ENCODE measurements at regions not wholly inside any gene's neighbourhood (a gene's known extent, or its start where the extent isn't known, plus 50 kb on each side); places are given as distances from the start of the nearest gene placed in this dataset.
"Not testable (repeated sequence)": the region's sequence is repeated elsewhere in the genome, so short reads cannot be mapped to it uniquely, and the experiment has no call there.

DNA sequence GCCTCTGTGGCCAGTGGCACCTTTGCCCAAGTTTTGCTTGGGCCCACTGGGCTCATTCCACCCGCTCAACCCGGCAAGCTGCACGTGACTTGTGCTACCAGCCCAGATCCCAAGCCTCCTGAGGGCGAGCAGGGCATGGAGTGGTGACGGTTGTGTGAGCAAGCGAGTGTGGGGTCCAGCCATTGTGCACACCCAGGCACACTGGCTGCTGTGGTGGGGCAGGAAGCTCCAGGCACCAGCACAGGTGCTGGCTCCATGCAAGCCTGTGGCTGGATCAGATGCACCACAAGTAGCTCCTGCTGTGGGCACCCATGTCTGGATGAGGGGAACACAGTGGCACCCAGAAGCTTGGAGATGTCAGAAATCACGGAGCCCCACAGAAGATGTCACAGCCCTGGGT lies 557.0 kb upstream of the GNPDA2 start:
- DNase-seq (ENCODE audit: low read depth in 3 of 3, low spot score in 2 of 3) = no peak

DNA sequence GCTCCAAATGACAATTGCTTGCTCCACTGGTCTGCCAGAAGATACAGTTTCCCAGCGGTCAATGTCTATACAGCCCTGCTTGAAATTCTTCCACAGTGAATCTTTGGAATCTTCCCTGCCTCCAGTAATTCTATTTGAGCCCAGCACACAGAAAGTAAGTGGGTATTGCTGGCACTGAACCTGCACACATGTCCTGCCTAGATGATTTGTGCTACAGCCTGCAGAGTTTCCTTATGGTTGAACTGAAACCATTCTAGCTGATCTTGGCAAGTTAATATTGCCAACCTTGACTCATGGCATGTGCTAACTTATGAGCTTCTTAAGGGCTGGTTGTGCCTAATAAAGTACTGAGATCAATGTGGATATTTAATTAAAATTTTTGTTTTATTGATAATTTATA lies 553.8 kb upstream of the GNPDA2 start:
- no peak for DNase-seq (ENCODE audit: low read depth in 3 of 3, low spot score in 2 of 3)

DNA sequence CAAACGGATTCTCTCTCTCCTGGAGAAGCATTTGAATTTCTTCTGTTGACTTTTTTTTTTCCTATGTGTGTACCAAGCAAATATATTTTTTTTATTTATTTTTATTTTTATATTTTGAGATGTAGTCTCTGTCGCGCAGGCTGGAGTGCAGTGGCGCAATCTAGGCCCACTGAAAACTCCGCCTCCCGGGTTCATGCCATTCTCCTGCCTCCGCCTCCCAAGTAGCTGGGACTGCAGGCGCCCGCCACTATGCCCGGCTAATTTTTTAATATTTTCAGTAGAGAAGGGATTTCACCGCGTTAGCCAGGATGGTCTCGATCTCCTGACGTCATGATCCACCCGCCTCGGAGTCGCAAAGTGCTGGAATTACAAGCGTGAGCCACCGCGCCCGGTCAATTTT lies 549.5 kb upstream of the GNPDA2 start:
- no peak for DNase-seq (ENCODE audit: low read depth in 3 of 3, low spot score in 2 of 3)

DNA sequence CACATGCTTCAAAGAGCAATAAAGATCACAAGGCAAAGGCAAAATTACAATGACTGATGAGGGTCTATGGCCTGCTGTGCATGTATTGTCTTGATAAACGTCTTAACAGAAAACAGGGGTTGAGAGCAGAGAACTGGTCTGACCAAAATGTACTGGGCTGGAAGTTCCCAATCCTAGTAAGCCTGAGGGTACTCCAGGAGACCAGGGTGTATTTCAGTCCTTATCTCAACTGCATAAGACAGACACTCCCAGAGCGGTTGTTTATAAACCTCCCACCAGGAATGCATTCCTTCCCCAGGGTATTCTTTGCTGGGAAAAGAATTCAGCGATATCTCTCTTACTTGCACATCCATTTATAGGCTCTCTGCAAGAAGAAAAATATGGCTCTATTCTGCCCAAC lies 521.8 kb upstream of the GNPDA2 start:
- DNase-seq (ENCODE audit: low read depth in 3 of 3, low spot score in 2 of 3) = not testable (repeated sequence)

DNA sequence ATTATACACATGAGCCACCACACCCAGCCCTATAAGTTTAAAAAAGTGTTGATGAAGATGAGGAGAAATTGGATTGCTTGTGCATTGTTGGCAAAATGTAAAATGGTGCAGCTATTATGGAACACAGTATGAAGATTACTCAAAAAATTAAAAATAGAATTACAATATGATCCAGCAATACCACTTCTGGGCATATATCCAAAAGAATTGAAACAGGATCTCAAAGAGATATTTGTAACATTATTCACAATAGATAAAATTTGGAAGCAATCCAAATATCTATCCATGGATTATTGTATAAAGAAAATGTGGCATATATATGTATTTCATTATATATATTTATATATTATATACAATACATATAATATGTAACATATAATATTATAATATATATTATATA lies 515.6 kb upstream of the GNPDA2 start:
- no peak for DNase-seq (ENCODE audit: low read depth in 3 of 3, low spot score in 2 of 3)

DNA sequence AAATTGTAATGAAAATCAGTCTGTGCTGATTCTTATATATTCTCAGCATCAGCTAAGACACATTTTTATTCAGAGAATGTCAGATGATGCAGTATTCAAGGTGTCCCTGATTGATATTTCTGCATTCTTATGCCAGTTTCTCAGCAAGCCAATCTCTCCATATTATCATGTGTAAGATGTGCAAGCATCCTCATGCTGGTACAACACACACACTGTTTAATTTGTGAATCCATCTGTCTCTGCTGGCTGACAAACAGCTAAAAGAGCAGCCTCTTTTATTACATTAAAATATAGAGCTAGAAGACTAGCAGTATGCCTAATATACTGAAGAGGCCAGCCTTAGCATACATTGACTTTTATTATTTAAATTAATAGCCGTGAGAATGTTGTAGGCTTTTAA lies 502.9 kb upstream of the GNPDA2 start:
- no peak for DNase-seq (ENCODE audit: low read depth in 3 of 3, low spot score in 2 of 3)

DNA sequence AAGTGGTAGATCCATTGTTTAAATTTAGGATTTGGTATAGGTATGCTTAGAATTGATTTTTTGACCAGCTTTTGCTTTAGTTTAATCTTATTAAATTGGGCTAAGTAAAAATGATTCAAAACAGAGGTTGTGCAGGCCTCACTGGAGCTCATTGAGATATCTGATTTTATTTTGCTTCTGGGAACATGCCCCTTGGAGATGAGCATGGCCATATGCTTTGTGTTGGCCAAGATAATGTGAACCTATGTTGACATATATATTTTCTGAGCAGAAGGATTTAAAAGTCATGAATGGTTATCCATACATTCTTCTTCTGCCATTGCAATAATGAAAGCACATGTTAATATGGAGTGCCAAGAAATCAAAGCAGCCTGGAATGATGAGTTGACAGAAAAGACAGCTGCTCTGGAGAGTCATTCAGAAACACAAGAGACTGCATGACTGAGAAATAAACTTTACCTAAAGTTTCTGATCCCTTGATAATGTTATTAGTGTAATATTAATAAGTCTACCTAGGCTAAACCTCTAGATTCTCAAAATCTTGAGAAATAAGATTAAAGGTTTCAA lies 489.7 kb upstream of the GNPDA2 start:
- DNase-seq (ENCODE audit: low read depth in 3 of 3, low spot score in 2 of 3) = no peak

DNA sequence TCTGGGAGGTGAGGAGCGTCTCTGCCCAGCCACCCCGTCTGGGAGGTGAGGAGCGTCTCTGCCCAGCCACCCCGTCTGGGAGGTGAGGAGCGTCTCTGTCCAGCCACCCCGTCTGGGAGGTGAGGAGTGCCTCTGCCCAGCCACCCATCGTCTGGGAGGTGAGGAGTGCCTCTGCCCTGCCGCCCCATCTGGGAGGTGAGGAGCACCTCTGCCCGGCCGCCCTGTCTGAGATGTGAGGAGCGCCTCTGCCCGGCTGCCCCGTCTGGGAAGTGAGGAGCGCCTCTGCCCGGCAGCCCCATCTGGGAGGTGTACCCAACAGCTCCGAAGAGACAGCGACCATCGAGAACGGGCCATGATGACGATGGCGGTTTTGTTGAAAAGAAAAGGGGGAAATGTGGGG lies 482.1 kb upstream of the GNPDA2 start:
- DNase-seq (ENCODE audit: low read depth in 3 of 3, low spot score in 2 of 3) = not testable (repeated sequence)

DNA sequence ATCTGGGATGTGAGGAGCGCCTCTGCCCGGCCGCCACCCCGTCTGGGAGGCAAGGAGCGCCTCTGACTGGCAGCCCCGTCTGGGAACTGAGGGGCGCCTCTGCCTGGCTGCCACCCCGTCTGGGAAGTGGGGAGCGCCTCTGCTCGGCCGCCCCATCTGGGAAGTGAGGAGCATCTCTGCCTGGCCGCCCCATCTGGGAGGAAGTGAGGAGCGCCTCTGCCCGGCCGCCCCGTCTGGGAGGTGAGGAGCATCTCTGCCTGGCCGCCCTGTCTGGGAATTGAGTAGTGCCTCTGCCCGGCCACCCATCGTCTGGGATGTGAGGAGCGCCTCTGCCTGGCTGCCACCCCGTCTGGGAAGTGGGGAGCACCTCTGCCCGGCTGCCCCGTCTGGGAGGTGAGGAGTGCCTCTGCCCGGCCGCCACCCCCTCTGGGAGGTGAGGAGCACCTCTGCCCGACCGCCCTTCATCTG lies 481.5 kb upstream of the GNPDA2 start:
- not testable (repeated sequence) for DNase-seq (ENCODE audit: low read depth in 3 of 3, low spot score in 2 of 3)

DNA sequence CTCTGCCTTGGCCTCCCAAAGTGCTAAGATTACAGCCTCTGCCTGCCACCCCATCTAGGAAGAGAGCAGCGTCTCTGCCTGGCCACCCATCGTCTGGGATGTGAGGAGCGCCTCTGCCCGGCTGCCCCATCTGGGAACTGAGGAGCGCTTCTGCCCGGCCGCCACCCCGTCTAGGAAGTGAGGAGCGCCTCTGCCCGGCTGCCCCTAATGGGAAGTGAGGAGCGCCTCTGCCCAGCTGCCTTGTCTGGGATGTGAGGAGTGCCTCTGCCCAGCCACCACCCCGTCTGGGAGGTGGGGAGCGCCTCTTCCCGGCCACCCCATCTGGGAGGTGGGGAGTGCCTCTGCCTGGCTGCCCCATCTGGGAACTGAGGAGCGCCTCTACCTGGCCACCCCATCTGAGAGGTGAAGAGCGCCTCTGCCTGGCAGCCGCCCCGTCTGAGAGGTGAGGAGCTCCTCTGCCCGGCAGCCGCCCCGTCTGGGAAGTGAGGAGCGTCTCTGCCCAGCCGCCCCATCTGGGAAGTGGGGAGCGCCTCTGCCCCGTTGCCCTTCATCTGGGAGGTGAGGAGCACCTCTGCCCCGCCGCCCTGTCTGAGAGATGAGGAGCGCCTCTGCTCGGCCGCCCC lies 481.0 kb upstream of the GNPDA2 start:
- DNase-seq (ENCODE audit: low read depth in 3 of 3, low spot score in 2 of 3) = not testable (repeated sequence)

DNA sequence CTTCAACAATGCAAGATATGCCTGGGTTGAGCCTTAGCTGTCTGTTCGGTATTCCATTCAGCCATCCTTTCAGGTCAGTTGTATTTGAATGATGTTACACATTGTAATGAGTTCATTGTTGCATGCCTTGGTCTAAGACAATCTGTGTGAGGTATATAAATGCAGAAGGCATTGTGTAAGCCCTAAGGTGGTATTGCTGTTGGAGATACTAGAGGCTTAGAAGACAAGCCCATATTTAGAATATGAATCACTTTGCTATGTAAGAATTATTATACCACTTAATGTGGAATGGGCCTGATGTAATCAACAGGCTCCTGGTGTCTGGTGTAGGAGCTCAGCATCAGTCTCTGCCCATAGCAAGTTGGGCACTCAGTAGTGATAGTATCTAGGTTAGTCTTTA lies 473.4 kb upstream of the GNPDA2 start:
- no peak for DNase-seq (ENCODE audit: low read depth in 3 of 3, low spot score in 2 of 3)

DNA sequence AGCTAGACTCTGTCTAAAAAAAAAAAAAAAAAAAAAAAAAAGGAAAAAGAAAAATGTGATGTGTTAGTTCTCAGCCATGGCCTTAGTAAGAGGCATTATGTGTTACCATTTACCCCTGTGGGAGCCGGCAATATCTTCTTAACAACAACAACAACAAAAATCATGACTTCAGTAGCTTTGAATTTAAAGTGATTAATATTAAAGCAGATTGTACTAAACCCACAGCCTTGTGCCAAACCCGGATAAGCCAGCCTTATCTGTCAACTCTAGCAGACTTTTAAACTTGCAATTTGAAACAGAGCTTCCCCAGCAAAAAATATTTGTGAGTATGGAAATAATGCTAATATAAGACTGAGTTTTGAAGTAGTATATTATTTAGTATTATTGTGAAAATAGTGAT lies 462.1 kb upstream of the GNPDA2 start:
- DNase-seq (ENCODE audit: low read depth in 3 of 3, low spot score in 2 of 3) = no peak

DNA sequence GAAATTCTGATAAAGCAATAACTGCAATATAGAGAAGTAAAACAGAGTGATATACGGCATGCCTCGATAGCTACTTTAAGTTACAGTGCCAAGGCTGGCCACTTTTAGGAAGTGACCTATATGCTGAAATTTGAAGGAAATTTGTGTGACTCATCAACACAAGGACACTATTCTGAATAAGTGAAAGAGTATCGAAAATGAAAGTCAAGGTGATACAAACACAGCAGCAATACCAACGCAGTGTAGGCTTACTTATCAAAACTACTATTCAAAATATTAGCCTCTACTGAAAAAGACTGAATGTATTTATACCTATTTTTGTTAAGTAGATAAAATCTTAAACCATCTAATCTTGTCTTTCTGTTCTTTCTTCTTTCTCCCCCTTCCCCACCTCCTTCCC lies 459.9 kb upstream of the GNPDA2 start:
- DNase-seq (ENCODE audit: low read depth in 3 of 3, low spot score in 2 of 3) = no peak

DNA sequence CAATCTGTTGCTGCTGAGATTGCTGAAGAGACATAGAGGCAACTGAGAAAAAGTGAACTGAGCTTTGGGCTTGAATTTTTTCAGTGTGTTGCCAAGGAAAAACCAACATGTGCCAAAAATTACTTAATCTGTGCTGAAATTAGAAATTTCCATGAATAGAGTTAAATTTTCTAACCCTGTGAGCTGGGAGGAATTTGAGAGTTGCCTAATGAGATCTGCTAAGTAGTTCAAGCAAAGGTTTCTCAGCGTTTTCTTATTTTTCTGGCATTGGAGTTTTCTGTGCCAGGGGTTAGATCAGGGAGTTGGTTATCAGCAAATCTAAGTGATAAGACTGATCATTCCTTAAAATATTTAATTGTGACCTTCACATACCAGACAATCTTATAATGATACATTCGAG lies 457.5 kb upstream of the GNPDA2 start:
- no peak for DNase-seq (ENCODE audit: low read depth in 3 of 3, low spot score in 2 of 3)

DNA sequence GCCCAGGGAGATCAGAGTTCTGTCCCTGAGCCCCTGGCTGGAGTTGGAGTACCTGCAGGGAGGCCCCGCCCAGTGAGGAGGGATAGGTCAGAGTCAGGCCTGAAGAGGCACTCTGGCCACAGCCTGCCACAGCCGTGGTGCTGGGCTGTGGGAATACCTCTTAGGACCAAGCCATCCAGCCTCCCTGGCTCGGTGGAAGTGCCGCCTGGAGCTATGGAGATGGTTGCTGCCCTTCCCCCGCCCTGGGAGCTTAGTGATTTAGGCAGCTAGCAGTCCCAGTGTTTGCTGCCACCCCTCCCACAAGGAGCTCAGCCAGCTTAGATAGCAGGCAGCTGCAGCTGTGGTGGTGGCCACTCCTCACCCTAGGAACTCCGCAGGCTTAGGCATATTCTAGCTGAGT lies 446.3 kb upstream of the GNPDA2 start:
- no peak for DNase-seq (ENCODE audit: low read depth in 3 of 3, low spot score in 2 of 3)

DNA sequence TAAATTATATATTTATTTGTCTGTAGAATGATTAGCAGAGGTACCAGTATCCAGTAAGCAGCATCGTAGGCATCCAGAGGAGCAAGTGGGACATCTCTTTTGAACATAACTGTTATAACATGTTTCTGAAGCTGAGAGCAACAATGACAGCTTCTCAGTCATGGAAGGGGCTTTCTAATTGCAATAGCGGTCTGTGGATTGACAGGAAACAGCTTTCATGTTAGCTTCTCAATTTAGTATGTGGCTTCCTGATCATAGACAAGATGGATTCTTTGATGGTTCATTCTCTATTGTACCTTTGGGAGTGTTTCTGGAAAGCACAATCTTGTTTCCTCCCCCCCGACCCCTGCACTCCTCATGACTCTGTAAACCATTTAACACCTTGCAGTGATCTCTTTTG lies 434.6 kb upstream of the GNPDA2 start:
- no peak for DNase-seq (ENCODE audit: low read depth in 3 of 3, low spot score in 2 of 3)

DNA sequence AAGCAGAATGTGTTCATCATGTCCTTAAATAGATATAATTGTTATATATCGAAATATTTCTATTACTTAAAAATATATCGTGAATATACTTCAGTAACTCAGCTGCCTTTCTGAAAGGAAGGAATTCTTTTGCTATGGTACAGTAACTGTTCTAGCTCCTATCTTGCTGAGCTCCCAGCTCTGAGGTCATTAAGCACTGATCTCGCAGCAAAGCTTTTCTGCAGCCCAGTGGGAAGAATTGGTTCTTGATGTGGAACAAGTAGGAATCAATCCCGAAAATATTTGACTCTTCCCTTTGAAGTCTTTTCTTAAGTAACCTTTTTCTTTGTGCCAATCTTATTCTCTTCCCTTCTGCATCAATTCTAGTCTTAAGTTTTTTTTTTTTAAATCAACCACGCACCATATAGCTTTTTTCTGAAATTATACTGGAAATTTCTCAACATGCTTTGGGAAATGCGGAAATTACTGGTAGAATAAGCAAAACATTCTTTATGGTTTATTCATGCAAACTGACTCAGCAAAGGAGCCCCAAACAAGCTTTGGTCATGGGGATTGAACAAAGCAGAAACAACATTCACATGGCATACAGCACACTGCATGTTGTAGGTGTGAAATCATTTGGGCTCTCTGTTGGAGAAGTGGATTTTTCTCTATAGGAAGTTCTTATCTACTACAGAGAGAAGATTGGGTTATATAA lies 428.9 kb upstream of the GNPDA2 start:
- no peak for DNase-seq (ENCODE audit: low read depth in 3 of 3, low spot score in 2 of 3)

DNA sequence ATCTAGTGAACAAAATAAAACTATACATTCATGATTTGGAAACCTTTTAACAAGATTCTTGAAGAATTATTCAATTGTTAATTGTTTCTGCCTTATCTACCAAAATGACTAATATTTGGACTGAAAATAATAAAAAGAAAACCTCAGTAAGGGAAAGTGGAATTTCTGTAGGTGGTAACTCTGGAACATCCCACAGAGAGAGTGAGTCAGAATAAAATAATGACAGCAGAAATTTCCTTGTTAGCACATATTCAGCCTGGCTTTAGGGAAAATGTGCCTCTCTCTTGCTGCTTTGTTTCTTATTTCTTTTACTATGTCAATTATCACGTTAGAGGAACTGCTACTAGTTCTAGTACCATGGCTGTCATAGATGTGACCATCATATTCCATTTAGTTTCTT lies 421.5 kb upstream of the GNPDA2 start:
- DNase-seq (ENCODE audit: low read depth in 3 of 3, low spot score in 2 of 3) = no peak

DNA sequence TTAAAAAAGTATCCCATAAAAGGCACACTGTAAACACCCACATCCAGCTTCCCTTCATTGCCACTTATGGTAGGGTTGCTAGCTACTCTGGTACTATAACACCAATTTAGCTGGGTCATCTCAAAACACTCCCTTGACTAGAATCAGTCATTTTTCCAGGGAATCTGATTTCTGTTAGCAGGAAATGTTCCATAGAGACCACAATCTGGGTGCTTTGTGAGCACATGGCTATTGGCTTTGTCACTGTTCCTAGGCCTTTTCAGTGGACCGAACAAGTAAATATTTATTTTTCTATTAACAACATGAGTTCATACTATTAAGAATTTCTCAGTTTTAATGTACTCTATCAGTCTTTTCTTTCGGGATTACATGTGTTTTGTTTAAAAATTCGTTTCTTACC lies 404.7 kb upstream of the GNPDA2 start:
- DNase-seq (ENCODE audit: low read depth in 3 of 3, low spot score in 2 of 3) = no peak

DNA sequence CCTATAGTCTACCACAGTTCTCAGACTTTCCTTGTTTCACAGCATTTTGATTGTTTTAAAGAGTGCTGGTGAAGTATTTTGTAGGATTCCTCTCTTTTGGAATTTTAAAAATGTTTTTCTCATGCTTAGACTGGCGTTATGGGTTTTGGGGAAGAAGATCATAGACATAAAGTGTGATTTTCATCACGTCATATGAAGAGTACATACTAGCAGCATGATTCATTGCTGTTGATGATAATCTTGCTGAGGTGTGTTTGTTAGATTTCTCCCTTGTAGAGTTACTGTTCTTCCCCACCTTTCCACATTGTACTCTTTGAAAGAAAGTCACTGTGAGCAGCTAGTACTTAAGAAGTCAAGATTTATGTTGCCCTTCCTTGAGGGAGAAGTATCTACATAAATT lies 396.1 kb upstream of the GNPDA2 start:
- DNase-seq (ENCODE audit: low read depth in 3 of 3, low spot score in 2 of 3) = no peak

DNA sequence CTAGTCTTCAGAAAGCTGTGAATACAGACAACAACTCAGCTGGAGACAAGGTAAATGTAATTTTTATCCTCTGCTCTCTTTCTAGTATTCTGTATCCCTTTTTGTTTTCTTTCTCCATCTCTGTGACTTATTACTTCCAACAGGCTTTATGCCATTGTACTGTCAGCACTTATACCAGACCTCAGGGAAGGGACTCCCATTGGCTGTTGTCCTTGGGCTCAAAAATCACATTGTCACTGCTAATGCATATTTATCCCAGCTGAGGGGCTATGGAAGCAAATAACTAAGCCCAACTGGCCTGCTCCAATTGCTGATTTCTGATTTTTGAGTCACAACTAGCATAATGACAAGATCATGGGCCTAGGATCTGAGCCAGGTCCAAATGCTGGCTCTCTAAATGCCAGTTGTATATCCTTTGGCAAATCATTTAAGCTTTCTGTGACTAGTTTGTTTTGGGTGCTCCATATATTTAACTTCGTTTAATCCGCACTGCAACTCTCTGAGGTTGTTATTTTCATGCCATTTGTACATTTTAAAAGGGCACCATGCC lies 395.1 kb upstream of the GNPDA2 start:
- DNase-seq (ENCODE audit: low read depth in 3 of 3, low spot score in 2 of 3) = no peak

DNA sequence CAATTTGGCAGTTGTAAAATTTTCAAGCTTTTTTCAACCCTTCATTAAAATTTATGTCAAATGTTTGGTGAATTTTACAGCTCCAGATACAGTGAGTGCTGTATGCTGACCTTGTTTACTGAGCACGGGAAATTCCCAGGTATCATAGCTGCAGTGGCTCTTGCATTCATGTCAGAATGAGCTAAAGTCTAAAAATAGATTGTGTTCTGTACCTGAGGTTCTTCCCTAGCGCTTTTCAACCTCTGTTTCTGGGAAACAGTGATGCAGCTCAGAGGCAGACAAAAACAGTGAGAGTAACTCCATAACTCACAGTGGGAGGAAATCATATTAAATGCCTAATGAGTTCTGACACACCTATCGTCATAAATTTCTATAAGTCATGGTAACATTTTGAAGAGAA lies 393.8 kb upstream of the GNPDA2 start:
- no peak for DNase-seq (ENCODE audit: low read depth in 3 of 3, low spot score in 2 of 3)
